ENCODE measurements at regions not wholly inside any gene's neighbourhood (a gene's known extent, or its start where the extent isn't known, plus 50 kb on each side); places are given as distances from the start of the nearest gene placed in this dataset.

- no peak for TF ChIP-seq CTCF (IDR thresholded peaks at IDR 0.05; ENCODE audit: poor library complexity)
- TF ChIP-seq EZH2phosphoT487 (IDR thresholded peaks at IDR 0.05; ENCODE audit: low read depth, severe bottlenecking, unreplicated experiment): no peak
- no peak for TF ChIP-seq EZH2 (IDR thresholded peaks at IDR 0.05; ENCODE audit: borderline replicate concordance)
Observed at GRCh38 chr6:141264101-141264500, 868.6 kb upstream of the GJE1 start.

Measured in hepatocyte (in vitro differentiated cells).